WTC11 (cell line): ENCODE measurements at regions not wholly inside any gene's neighbourhood (a gene's known extent, or its start where the extent isn't known, plus 50 kb on each side); places are given as distances from the start of the nearest gene placed in this dataset.

ENCODE experiments used
- ATAC-seq: fragments of 200-7000 bp; cut with Tn5 transposase; 2 replicates; pipeline ENCODE4 v1.10.0; 2021; ENCODE audit warnings: mild to moderate bottlenecking, moderate library complexity
- CTCF ChIA-PET: fragments of 300-600 bp; sonication (Branson Sonifier 250); formaldehyde crosslinking; loops from one replicate; lab custom pipeline; 2021; ENCODE audit warnings: antibody characterized with exemption; lab: Charles Lee
- POLR2A ChIA-PET: fragments of 350-600 bp; sonication (Branson Sonifier 250); formaldehyde crosslinking; loops from one replicate; lab custom pipeline; 2021; ENCODE audit warnings: antibody characterized with exemption; lab: Charles Lee
- DNase-seq: peaks from one replicate; pipeline ENCODE4 v3.0.0; 2021; ENCODE audit warnings: low spot score
- H3K27ac Mint-ChIP-seq: 2 replicates; pipeline ENCODE4 v1.8.0; 2021; ENCODE audit warnings: mixed read lengths
- H3K27me3 Mint-ChIP-seq: 2 replicates; pipeline ENCODE4 v1.8.0; 2021; ENCODE audit warnings: low read depth, mild to moderate bottlenecking, moderate library complexity, mixed read lengths
- H3K36me3 Mint-ChIP-seq: 2 replicates; pipeline ENCODE4 v1.8.0; 2021; ENCODE audit warnings: mixed read lengths
- H3K4me1 Mint-ChIP-seq: 2 replicates; pipeline ENCODE4 v1.8.0; 2022; ENCODE audit warnings: mixed read lengths
- H3K4me3 Mint-ChIP-seq: 2 replicates; pipeline ENCODE4 v1.8.0; 2021; ENCODE audit warnings: mild to moderate bottlenecking, moderate library complexity, mixed read lengths
- H3K9me3 Mint-ChIP-seq: 2 replicates; pipeline ENCODE4 v1.8.0; 2021; ENCODE audit warnings: mixed read lengths
- ATF2 ChIP-seq: sonication (generic); formaldehyde crosslinking; IDR thresholded peaks from 2 replicates; pipeline ENCODE4 v1.8.1; 2022; ENCODE audit warnings: low read depth, missing genetic modification reagents, borderline replicate concordance
- CBFB ChIP-seq: sonication (generic); formaldehyde crosslinking; IDR thresholded peaks from 2 replicates; pipeline ENCODE4 v1.8.1; 2022; ENCODE audit warnings: mild to moderate bottlenecking, low read depth, missing genetic modification reagents
- CDX4 ChIP-seq: fragments of 250-450 bp; sonication (Bioruptor Pico); IDR thresholded peaks from 2 replicates; pipeline ENCODE4 v1.9.0; 2021; ENCODE audit warnings: moderate library complexity, mild to moderate bottlenecking, inconsistent platforms, borderline replicate concordance
- ELF4 ChIP-seq: sonication (generic); formaldehyde crosslinking; IDR thresholded peaks from 2 replicates; pipeline ENCODE4 v1.8.1; 2022; ENCODE audit warnings: low read depth, mild to moderate bottlenecking, moderate library complexity, missing genetic modification reagents
- ERG ChIP-seq: fragments of 250-450 bp; sonication (Bioruptor Pico); IDR thresholded peaks from 2 replicates; pipeline ENCODE4 v1.8.0; 2021; ENCODE audit warnings: mild to moderate bottlenecking
- ETV6 ChIP-seq: sonication (generic); formaldehyde crosslinking; IDR thresholded peaks from 2 replicates; pipeline ENCODE4 v1.8.1; 2022; ENCODE audit warnings: mild to moderate bottlenecking, missing genetic modification reagents
- GABPB1 ChIP-seq: sonication (generic); formaldehyde crosslinking; IDR thresholded peaks from 2 replicates; pipeline ENCODE4 v1.8.1; 2023; ENCODE audit warnings: mild to moderate bottlenecking, missing genetic modification reagents
- GRHL2 ChIP-seq: fragments of 250-450 bp; sonication (Bioruptor Pico); IDR thresholded peaks from 2 replicates; pipeline ENCODE4 v1.8.0; 2022; ENCODE audit warnings: mild to moderate bottlenecking, moderate library complexity; ENCODE audit not compliant: insufficient replicate concordance, severe bottlenecking
- KAT7 ChIP-seq: sonication (generic); formaldehyde crosslinking; IDR thresholded peaks from 2 replicates; pipeline ENCODE4 v1.8.1; 2023; ENCODE audit warnings: missing genetic modification reagents, mild to moderate bottlenecking, borderline replicate concordance
- NFE2L1 ChIP-seq: sonication (generic); formaldehyde crosslinking; IDR thresholded peaks from 2 replicates; pipeline ENCODE4 v1.8.1; 2023; ENCODE audit warnings: missing genetic modification reagents
- RORB ChIP-seq: fragments of 250-450 bp; sonication (Bioruptor Pico); IDR thresholded peaks from 2 replicates; pipeline ENCODE4 v1.9.0; 2021; ENCODE audit warnings: mild to moderate bottlenecking
- SMAD4 ChIP-seq: sonication (generic); formaldehyde crosslinking; IDR thresholded peaks from 2 replicates; pipeline ENCODE4 v1.8.0; 2022; ENCODE audit warnings: mild to moderate bottlenecking, missing genetic modification reagents
- TEAD4 ChIP-seq: sonication (generic); formaldehyde crosslinking; IDR thresholded peaks from 2 replicates; pipeline ENCODE4 v1.8.0; 2022; ENCODE audit warnings: mild to moderate bottlenecking, missing genetic modification reagents
- ZMAT4 ChIP-seq: fragments of 250-450 bp; sonication (Bioruptor Pico); IDR thresholded peaks from 2 replicates; pipeline ENCODE4 v1.9.0; 2021; ENCODE audit warnings: mild to moderate bottlenecking
- ZNF532 ChIP-seq: fragments of 250-450 bp; sonication (Bioruptor Pico); IDR thresholded peaks from 2 replicates; pipeline ENCODE4 v1.9.0; 2021; ENCODE audit warnings: mild to moderate bottlenecking, borderline replicate concordance
- ZNF671 ChIP-seq: fragments of 250-450 bp; sonication (Bioruptor Pico); IDR thresholded peaks from 2 replicates; pipeline ENCODE4 v1.8.0; 2021; ENCODE audit warnings: mild to moderate bottlenecking
- TF ChIP-seq, protein P1 (sequence below): sonication (generic); formaldehyde crosslinking; conservative IDR thresholded peaks from 2 replicates; pipeline ENCODE4 v1.8.1; 2022; ENCODE audit warnings: mild to moderate bottlenecking, missing genetic modification reagents
- TF ChIP-seq, protein P2 (sequence below): fragments of 250-450 bp; sonication (Bioruptor Pico); conservative IDR thresholded peaks from 2 replicates; pipeline ENCODE4 v1.9.0; 2021; ENCODE audit warnings: mild to moderate bottlenecking
- TF ChIP-seq, protein P3 (sequence below): sonication (generic); formaldehyde crosslinking; IDR thresholded peaks from 2 replicates; pipeline ENCODE4 v1.8.1; 2022; ENCODE audit warnings: mild to moderate bottlenecking, missing genetic modification reagents, moderate library complexity, borderline replicate concordance

DNA sequence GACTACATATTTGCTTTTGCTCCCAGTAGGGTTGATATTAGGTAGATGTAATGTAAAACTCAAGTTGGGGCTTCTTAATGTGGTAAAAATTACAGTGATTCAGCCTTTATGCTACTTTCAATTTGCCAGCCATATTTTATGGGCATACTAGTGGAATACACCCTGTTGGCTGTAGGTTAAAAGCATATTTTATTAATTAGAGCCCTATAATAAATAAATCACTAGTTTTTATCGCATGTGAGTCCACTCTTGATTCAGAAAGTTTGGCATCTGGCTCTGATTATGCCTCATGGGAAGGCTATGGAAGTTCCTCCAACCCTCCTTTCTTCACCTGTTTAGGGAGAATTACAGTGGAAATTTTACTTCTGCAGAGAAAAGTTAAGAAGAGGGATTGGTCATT, 390.9 kb downstream of the GATA3 start:
- H3K36me3 Mint-ChIP-seq, result no peaks in the 10 kb centered on the region
- POLR2A ChIA-PET, result no interaction called here
- peaks cover 7% of the 10 kb centered on the region for H3K27me3 Mint-ChIP-seq
- no peak overlapping the region for H3K27ac Mint-ChIP-seq
- peaks cover 5% of the 10 kb centered on the region; the same call in 1 of the 2 replicates for H3K4me1 Mint-ChIP-seq
- no peaks in the 10 kb centered on the region for H3K9me3 Mint-ChIP-seq
- TF ChIP-seq CDX4 (CRISPR knock-in tag), result no peak
- TF ChIP-seq ATF2, result no peak
- no peak for TF ChIP-seq ZNF532 (CRISPR knock-in tag)
- no peak for TF ChIP-seq TEAD4
- TF ChIP-seq, protein P1, sequence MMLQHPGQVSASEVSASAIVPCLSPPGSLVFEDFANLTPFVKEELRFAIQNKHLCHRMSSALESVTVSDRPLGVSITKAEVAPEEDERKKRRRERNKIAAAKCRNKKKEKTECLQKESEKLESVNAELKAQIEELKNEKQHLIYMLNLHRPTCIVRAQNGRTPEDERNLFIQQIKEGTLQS (CRISPR knock-in tag), result no peak
- no peak for TF ChIP-seq ELF4
- no peak for TF ChIP-seq CBFB (CRISPR knock-in tag)
- no peak for TF ChIP-seq ZMAT4
- H3K4me3 Mint-ChIP-seq, result no peak overlapping the region
- CTCF ChIA-PET, result interaction anchor here (0.6 to 1.3 kb wide), 5 partner anchors 11 to 871 kb away, joined by 3 to 6 read pairs (median 3); no protein-coding TSS in a partner anchor
- ATAC-seq, result no peak
- DNase-seq, result no peak

GRCh38 chr10:8449909-8450308, 395.4 kb downstream of the GATA3 start:
- TF ChIP-seq GABPB1 (CRISPR knock-in tag) (no peak), SMAD4 (CRISPR knock-in tag) (no peak), ETV6 (no peak), RORB (no peak), ZNF671 (no peak), ERG (CRISPR knock-in tag) (no peak), NFE2L1 (CRISPR knock-in tag) (no peak), GRHL2 (no peak), KAT7 (CRISPR knock-in tag) (no peak)
- TF ChIP-seq, protein P2, sequence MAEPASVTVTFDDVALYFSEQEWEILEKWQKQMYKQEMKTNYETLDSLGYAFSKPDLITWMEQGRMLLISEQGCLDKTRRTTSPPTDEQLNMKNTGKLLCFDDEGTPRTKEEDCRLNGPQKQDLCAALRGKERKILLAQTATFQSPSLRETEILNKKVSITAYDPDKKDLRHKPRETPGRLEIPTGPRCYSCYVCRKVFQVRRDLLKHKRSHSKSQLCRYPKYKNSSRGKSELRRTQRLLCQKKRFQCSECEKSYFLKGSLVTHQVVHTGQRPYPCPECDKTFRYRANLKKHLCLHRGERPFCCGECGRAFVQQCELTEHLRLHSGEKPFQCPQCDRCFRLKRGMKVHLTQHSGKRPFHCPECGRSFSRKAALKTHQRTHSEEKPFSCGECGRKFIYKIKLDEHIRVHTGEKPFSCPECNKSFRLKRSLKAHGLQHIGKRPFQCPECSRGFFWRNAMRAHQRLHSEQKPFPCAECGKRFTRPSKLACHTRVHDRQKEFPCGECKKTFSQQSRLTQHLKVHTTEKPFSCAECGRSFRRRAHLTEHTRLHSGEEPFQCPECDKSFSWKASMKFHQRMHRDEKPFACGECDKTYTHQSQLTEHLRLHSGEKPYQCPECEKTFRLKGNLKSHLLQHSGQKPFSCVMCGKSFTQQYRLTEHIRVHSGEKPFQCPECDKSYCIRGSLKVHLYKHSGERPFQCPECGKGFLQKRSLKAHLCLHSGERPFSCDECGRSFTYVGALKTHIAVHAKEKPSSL (CRISPR knock-in tag), result no peak
- TF ChIP-seq, protein P3, sequence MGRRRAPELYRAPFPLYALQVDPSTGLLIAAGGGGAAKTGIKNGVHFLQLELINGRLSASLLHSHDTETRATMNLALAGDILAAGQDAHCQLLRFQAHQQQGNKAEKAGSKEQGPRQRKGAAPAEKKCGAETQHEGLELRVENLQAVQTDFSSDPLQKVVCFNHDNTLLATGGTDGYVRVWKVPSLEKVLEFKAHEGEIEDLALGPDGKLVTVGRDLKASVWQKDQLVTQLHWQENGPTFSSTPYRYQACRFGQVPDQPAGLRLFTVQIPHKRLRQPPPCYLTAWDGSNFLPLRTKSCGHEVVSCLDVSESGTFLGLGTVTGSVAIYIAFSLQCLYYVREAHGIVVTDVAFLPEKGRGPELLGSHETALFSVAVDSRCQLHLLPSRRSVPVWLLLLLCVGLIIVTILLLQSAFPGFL, result no peak
- ChIA-PET CTCF (interaction anchor here (0.6 kb wide), 1 partner anchor 20 kb away, joined by 4 read pairs; no protein-coding TSS in a partner anchor), POLR2A (no interaction called here)
- ATAC-seq (no peak), DNase-seq (no peak)
- H3K27ac Mint-ChIP-seq, result no peak overlapping the region
- no peak overlapping the region for H3K4me3 Mint-ChIP-seq
- no peaks in the 10 kb centered on the region for H3K27me3 Mint-ChIP-seq
- peaks cover 4% of the 10 kb centered on the region for H3K4me1 Mint-ChIP-seq
- H3K36me3 Mint-ChIP-seq, result no peaks in the 10 kb centered on the region
- no peaks in the 10 kb centered on the region for H3K9me3 Mint-ChIP-seq
